ENCODE measurements at regions not wholly inside any gene's neighbourhood (a gene's known extent, or its start where the extent isn't known, plus 50 kb on each side); places are given as distances from the start of the nearest gene placed in this dataset.

DNA sequence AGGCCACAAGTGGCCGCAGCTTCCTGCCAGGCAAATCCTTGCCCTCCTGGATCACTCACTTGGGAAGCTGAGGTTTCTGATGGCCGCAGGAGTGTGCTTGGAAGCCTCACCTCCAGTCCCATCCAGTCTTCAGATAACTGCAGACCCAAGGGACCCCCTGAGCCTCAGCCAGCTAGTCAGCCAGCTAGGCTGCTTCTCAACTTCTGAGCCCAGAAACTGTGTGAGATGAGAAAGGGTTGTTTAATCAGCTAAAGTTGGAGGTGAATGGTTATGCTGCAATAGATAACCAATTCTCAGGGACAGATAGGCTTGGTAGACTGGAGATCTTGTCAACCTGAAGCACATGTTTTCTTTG lies 96.9 kb downstream of the THBS2 start:
- no peak for TF ChIP-seq GATA2 (IDR thresholded peaks at IDR 0.05; ENCODE audit: low read depth, low read length)
- TF ChIP-seq GATA3 (IDR thresholded peaks at IDR 0.05; ENCODE audit: low read depth, low read length): no peak

- TF ChIP-seq GATA3 (IDR thresholded peaks at IDR 0.05; ENCODE audit: low read depth, low read length) (no peak), GATA2 (IDR thresholded peaks at IDR 0.05; ENCODE audit: low read depth, low read length) (no peak)
These were observed 97.4 kb downstream of the THBS2 start for GRCh38 chr6:169156108-169156792.

DNA sequence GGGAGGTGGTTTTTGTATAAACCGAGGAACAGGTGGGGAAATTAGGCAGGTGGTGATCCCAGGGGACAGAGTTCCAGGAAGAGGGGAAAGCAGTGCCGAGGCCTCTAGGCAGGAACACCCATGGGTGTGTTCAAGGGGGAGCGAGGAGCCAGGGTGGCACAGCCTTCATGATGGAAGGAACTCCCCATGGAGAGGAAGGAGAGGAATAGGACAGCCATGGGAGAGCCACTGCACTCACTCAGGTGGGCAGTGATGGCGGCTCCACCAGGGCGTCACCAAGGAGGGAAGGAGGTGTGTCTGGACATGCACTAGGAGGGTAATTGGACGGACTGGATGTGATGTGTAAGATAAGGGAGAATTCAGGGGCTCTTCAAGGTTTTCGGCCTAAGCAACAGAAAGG lies 98.2 kb downstream of the THBS2 start:
- TF ChIP-seq GATA2 (IDR thresholded peaks at IDR 0.05; ENCODE audit: low read depth, low read length): no peak
- TF ChIP-seq GATA3 (IDR thresholded peaks at IDR 0.05; ENCODE audit: low read depth, low read length): no peak

GRCh38 chr6:169153401-169153800 lies 100.2 kb downstream of the THBS2 start:
- no peak for TF ChIP-seq GATA3 (IDR thresholded peaks at IDR 0.05; ENCODE audit: low read depth, low read length)
- TF ChIP-seq GATA2 (IDR thresholded peaks at IDR 0.05; ENCODE audit: low read depth, low read length): no peak

GRCh38 chr6:169146521-169146920 lies 107.1 kb downstream of the THBS2 start:
- TF ChIP-seq GATA2 (IDR thresholded peaks at IDR 0.05; ENCODE audit: low read depth, low read length) (no peak), GATA3 (IDR thresholded peaks at IDR 0.05; ENCODE audit: low read depth, low read length) (no peak)

DNA sequence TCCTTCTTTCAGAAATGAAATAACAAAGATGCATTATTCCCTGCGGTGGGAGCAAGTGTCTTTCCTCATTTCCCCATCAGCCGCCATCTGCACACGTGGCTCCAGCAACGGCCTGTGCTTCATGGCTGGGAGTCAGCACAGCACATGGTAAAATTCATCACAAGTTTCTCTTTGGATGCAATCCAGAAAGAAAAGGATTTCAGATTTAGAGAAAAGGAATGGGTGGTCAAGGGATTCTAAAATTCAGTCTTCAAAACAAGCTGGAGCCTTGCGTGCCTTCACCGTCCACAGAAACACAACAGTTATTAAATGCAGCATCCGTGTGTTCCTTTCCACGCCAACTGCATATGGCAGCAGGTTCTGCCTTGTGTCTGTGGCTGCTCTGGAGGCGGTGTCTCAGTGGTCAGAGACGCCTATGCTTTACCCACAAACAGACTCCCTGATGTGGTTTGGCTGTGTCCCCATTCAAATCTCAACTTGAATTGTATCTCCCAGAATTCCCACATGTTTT lies 107.6 kb downstream of the THBS2 start:
- TF ChIP-seq GATA2 (IDR thresholded peaks at IDR 0.05; ENCODE audit: low read depth, low read length) (no peak), GATA3 (IDR thresholded peaks at IDR 0.05; ENCODE audit: low read depth, low read length) (no peak)

DNA sequence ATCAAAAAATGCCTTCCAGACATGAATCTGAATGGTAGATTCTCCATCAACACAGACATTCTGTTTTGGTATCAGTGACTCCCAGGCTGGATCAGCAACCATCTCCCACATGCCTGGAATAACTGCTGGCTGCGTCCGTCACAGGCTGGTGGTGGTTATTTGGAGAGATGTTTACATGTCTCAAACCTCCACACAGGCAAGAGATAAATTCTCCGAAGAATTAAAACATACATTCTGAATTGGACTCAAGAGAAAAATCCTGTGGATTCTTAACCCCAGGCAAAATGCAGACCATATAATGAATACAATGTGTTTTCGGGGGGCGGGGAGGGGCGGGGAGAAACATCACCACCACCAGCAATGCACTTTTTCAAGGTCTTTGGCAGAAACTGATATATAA lies 108.2 kb downstream of the THBS2 start:
- TF ChIP-seq GATA2 (IDR thresholded peaks at IDR 0.05; ENCODE audit: low read depth, low read length) (no peak), GATA3 (IDR thresholded peaks at IDR 0.05; ENCODE audit: low read depth, low read length) (no peak)

DNA sequence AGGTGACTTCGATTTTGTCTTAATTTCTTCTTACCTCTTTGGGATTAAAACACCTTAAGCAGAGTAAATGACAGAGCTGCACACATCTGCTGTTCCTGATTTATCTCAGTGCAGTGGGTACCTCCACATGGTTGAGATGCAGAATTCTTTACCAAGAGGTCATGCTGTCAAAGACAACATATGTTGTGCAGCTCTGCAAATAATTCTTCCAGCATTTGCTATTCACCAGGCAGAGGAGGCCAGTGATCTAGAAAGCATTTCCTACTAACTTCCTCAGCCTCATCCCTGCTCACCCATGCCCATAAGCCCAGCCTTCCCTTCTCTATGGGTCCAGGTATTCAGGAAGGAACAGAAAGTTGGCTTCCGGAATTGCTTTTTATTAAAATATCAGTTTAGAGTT lies 109.3 kb downstream of the THBS2 start:
- no peak for TF ChIP-seq GATA2 (IDR thresholded peaks at IDR 0.05; ENCODE audit: low read depth, low read length)
- no peak for TF ChIP-seq GATA3 (IDR thresholded peaks at IDR 0.05; ENCODE audit: low read depth, low read length)

DNA sequence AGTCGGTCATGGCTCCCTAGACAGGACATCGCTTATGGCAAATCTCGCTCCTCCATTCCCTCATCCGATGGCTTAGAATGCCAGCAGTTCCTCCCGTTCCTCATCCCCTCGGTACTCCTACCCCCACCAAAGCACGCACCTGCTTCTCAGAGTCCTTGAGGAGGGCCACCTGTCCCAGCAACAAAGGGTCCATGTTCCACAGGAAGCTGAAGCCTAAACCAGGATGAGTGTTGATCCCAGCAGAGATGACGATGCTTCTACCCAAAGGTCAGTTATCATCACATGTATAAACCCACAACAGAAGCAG lies 111.2 kb downstream of the THBS2 start:
- no peak for TF ChIP-seq GATA2 (IDR thresholded peaks at IDR 0.05; ENCODE audit: low read depth, low read length)
- TF ChIP-seq GATA3 (IDR thresholded peaks at IDR 0.05; ENCODE audit: low read depth, low read length): no peak

DNA sequence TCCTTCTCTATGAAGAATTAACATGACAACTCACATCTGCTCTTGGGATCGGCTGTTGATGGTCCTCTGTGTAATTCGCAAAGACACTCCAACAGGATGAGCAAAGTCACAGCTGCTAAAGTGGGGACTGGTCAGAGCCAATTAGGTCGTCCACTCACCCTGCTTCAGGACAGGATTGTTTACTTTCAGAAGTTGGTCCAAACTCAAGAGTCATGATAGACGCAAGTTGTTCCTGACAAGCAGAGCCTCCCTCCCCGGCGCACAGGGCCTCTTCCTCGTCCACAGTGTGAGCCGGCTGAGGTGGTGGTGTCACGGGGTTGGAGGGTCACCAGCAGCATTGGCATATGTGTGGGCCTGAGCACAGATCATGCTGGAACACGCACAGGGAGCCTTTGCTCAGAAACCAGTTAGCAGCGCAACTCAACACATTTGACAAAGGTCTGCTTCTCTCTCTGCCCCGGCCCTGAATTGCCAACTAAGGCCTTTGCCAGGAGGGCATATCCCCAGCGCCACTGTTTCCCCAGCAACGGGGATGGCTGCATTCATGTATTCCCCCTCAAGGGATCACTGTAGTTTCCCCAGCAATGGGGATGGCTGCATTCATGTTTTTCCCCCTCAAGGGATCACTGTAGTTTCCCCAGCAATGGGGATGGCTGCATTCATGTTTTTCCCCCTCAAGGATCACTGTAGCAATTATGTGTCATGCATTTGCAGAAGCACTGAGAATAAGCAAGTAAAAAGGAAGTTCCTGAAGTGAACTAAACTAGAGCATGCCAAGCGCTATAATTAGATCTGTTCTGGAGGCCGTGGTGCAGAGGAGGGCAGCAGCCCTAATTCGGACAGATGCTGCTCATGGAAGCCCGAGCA lies 111.7 kb downstream of the THBS2 start:
- TF ChIP-seq GATA2 (IDR thresholded peaks at IDR 0.05; ENCODE audit: low read depth, low read length) (no peak), GATA3 (IDR thresholded peaks at IDR 0.05; ENCODE audit: low read depth, low read length) (no peak)

- TF ChIP-seq GATA3 (IDR thresholded peaks at IDR 0.05; ENCODE audit: low read depth, low read length): no peak
- TF ChIP-seq GATA2 (IDR thresholded peaks at IDR 0.05; ENCODE audit: low read depth, low read length): no peak
These were observed 112.6 kb downstream of the THBS2 start for GRCh38 chr6:169140986-169141495.

GRCh38 chr6:169139179-169139971 lies 114.3 kb downstream of the THBS2 start:
- TF ChIP-seq GATA2 (IDR thresholded peaks at IDR 0.05; ENCODE audit: low read depth, low read length) (no peak), GATA3 (IDR thresholded peaks at IDR 0.05; ENCODE audit: low read depth, low read length) (no peak)

GRCh38 chr6:169132352-169132940 lies 121.2 kb downstream of the THBS2 start:
- no peak for TF ChIP-seq GATA3 (IDR thresholded peaks at IDR 0.05; ENCODE audit: low read depth, low read length)
- no peak for TF ChIP-seq GATA2 (IDR thresholded peaks at IDR 0.05; ENCODE audit: low read depth, low read length)

DNA sequence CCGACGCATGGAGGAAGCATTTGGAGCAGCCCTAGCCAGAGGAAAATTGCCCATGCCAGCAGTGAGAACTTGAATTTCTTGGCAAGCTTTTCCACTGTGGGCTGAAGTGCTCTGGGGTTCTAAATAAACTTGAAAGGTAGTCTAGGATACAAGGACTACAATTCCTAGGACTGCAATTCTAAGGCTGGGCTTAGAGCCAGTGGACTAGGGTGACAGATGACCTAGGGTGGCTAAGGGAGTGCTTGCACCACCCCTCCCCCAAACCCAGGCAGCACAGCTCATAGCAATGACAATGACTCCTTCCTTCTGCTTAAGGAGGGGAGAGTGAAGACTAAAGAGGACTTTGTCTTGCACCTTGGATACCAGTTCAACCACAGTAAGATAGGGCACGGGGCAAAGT lies 122.3 kb downstream of the THBS2 start:
- no peak for TF ChIP-seq GATA3 (IDR thresholded peaks at IDR 0.05; ENCODE audit: low read depth, low read length)
- TF ChIP-seq GATA2 (IDR thresholded peaks at IDR 0.05; ENCODE audit: low read depth, low read length): no peak

Measured in SH-SY5Y (cell line).